ENCODE measurements at regions not wholly inside any gene's neighbourhood (a gene's known extent, or its start where the extent isn't known, plus 50 kb on each side); places are given as distances from the start of the nearest gene placed in this dataset.

DNA sequence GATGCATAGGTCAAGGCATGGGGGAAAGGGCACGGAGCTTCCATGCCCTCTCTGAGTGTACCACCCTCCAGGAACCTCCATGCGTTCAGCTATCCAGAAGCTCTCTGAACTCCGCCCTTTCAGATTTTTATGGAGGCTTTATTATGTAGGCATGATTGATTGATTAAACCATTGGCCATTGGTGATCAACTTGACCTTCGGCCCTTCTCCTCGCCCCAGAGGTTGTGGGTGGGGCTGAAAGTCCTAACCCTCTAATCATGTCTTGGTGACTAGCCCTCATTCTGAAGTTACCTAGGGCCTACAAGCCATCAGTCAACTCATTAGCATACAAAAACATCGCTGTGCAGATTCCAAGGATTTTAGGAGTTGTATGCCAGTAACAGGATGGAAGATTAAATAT lies 323.7 kb upstream of the KLF4 start:
- TF ChIP-seq, protein P1, sequence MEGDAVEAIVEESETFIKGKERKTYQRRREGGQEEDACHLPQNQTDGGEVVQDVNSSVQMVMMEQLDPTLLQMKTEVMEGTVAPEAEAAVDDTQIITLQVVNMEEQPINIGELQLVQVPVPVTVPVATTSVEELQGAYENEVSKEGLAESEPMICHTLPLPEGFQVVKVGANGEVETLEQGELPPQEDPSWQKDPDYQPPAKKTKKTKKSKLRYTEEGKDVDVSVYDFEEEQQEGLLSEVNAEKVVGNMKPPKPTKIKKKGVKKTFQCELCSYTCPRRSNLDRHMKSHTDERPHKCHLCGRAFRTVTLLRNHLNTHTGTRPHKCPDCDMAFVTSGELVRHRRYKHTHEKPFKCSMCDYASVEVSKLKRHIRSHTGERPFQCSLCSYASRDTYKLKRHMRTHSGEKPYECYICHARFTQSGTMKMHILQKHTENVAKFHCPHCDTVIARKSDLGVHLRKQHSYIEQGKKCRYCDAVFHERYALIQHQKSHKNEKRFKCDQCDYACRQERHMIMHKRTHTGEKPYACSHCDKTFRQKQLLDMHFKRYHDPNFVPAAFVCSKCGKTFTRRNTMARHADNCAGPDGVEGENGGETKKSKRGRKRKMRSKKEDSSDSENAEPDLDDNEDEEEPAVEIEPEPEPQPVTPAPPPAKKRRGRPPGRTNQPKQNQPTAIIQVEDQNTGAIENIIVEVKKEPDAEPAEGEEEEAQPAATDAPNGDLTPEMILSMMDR (IDR thresholded peaks at IDR 0.05; ENCODE audit: low read depth, low read length), result no peak
- TF ChIP-seq POLR2A (IDR thresholded peaks at IDR 0.05; ENCODE audit: extremely low read depth, insufficient read length), result no peak
- no peak for TF ChIP-seq MYC (IDR thresholded peaks at IDR 0.05; ENCODE audit: low read depth, low read length)
- TF ChIP-seq, protein P2, sequence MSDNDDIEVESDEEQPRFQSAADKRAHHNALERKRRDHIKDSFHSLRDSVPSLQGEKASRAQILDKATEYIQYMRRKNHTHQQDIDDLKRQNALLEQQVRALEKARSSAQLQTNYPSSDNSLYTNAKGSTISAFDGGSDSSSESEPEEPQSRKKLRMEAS (IDR thresholded peaks at IDR 0.05; ENCODE audit: low read depth, low read length), result no peak
